ENCODE measurements at regions not wholly inside any gene's neighbourhood (a gene's known extent, or its start where the extent isn't known, plus 50 kb on each side); places are given as distances from the start of the nearest gene placed in this dataset.

DNA sequence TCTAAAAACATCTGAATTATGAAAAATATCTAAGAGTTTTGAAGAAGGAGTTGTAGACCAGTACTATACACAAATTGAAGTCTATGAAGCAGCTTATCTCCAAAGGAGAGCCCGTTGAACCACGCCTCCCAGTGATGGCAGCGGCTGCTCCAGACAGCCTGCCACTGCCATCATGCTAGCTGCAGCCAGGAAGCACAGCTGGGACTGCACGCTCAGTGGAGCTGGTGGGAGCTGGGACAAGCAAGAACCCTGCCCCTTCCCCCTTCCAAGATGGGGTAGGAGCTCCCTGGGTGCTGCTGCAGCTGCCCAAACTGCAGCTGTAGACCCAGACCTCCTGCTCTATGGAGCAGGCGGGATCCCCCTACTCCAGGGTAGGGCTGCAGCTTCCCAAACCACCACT is 124.7 kb upstream of the SPATS2L start:
- ChIA-PET POLR2A (interaction anchor here (0.6 kb wide), 1 partner anchor 1121 kb away, joined by 3 read pairs; no protein-coding TSS in a partner anchor), CTCF (ENCODE audit: unreplicated experiment) (interaction anchor here (0.9 kb wide), 1 partner anchor 61 kb away, joined by 3 read pairs; no protein-coding TSS in a partner anchor)
- Histone ChIP-seq H3K9me3 (ENCODE audit: low read length) (no peaks in the 10 kb centered on the region), H2AFZ (ENCODE audit: low read length) (no peak overlapping the region), H3K9me2 (ENCODE audit: insufficient read depth, low read length) (no peaks in the 10 kb centered on the region), H3K27ac (ENCODE audit: low read depth, low read length, poor library complexity, severe bottlenecking) (no peak overlapping the region), H3K4me2 (ENCODE audit: low read length) (no peak overlapping the region), H4K20me1 (ENCODE audit: insufficient read depth, low read length) (no peaks in the 10 kb centered on the region), H3K4me1 (ENCODE audit: insufficient read depth, low read length, poor library complexity, severe bottlenecking) (no peaks in the 10 kb centered on the region), H3K4me3 (ENCODE audit: low read depth, low read length, poor library complexity, severe bottlenecking) (no peak overlapping the region), H3K79me2 (ENCODE audit: insufficient read depth, low read depth, low read length) (no peaks in the 10 kb centered on the region), H3K36me3 (ENCODE audit: insufficient read depth, low read length) (no peaks in the 10 kb centered on the region)
- no TSS peak for BruUV-seq (replicated peaks)
- intact Hi-C loops (cut with micrococcal nuclease; ENCODE audit: unreplicated experiment), result no loop called here
- no peak for TF ChIP-seq CTCF (conservative IDR thresholded peaks at IDR 0.05; ENCODE audit: low read length)
- TF ChIP-seq EZH2phosphoT487 (IDR thresholded peaks at IDR 0.05; ENCODE audit: borderline replicate concordance, low read depth, low read length), result no peak
- DNase-seq (ENCODE audit: low spot score), result no peak

- Histone ChIP-seq H2AFZ (ENCODE audit: low read length) (no peak overlapping the region), H3K4me2 (ENCODE audit: low read length) (no peak overlapping the region), H3K4me3 (ENCODE audit: low read depth, low read length, poor library complexity, severe bottlenecking) (no peak overlapping the region), H3K36me3 (ENCODE audit: insufficient read depth, low read length) (no peaks in the 10 kb centered on the region), H3K9me2 (ENCODE audit: insufficient read depth, low read length) (no peaks in the 10 kb centered on the region), H3K9me3 (ENCODE audit: low read length) (no peaks in the 10 kb centered on the region), H4K20me1 (ENCODE audit: insufficient read depth, low read length) (no peaks in the 10 kb centered on the region), H3K4me1 (ENCODE audit: insufficient read depth, low read length, poor library complexity, severe bottlenecking) (no peaks in the 10 kb centered on the region), H3K79me2 (ENCODE audit: insufficient read depth, low read depth, low read length) (no peaks in the 10 kb centered on the region), H3K27ac (ENCODE audit: low read depth, low read length, poor library complexity, severe bottlenecking) (no peak overlapping the region)
- no peak for TF ChIP-seq CTCF (conservative IDR thresholded peaks at IDR 0.05; ENCODE audit: low read length)
- TF ChIP-seq EZH2phosphoT487 (IDR thresholded peaks at IDR 0.05; ENCODE audit: borderline replicate concordance, low read depth, low read length), result no peak
- intact Hi-C loops (cut with micrococcal nuclease; ENCODE audit: unreplicated experiment), result no loop called here
- ChIA-PET POLR2A (no interaction called here), CTCF (ENCODE audit: unreplicated experiment) (no interaction called here)
- BruUV-seq (replicated peaks), result no TSS peak
- DNase-seq (ENCODE audit: low spot score), result no peak
Measured at GRCh38 chr2:200184748-200185627, 121.5 kb upstream of the SPATS2L start.

- no peak overlapping the region for H3K4me3 ChIP-seq (ENCODE audit: low read depth, low read length, poor library complexity, severe bottlenecking)
Measured at GRCh38 chr2:200185628-200186000, 120.9 kb upstream of the SPATS2L start.

More at GRCh38 chr2:200185628-200186000, 120.9 kb upstream of the SPATS2L start:
- no peaks in the 10 kb centered on the region for H3K9me3 ChIP-seq (ENCODE audit: low read length)
- POLR2A ChIA-PET, result interaction anchor here (0.6 kb wide), 1 partner anchor 10 kb away, joined by 6 read pairs; no protein-coding TSS in a partner anchor
- no peaks in the 10 kb centered on the region for H3K4me1 ChIP-seq (ENCODE audit: insufficient read depth, low read length, poor library complexity, severe bottlenecking)
- no peak overlapping the region for H3K4me2 ChIP-seq (ENCODE audit: low read length)
- intact Hi-C loops (cut with micrococcal nuclease; ENCODE audit: unreplicated experiment), result no loop called here
- no peak overlapping the region for H2AFZ ChIP-seq (ENCODE audit: low read length)
- CTCF ChIA-PET (ENCODE audit: unreplicated experiment), result no interaction called here
- no peaks in the 10 kb centered on the region for H3K9me2 ChIP-seq (ENCODE audit: insufficient read depth, low read length)
- no peak overlapping the region for H3K27ac ChIP-seq (ENCODE audit: low read depth, low read length, poor library complexity, severe bottlenecking)
- H3K79me2 ChIP-seq (ENCODE audit: insufficient read depth, low read depth, low read length), result no peaks in the 10 kb centered on the region
- H3K36me3 ChIP-seq (ENCODE audit: insufficient read depth, low read length), result no peaks in the 10 kb centered on the region
- no peak for TF ChIP-seq CTCF (conservative IDR thresholded peaks at IDR 0.05; ENCODE audit: low read length)
- no peak for TF ChIP-seq EZH2phosphoT487 (IDR thresholded peaks at IDR 0.05; ENCODE audit: borderline replicate concordance, low read depth, low read length)
- no peaks in the 10 kb centered on the region for H4K20me1 ChIP-seq (ENCODE audit: insufficient read depth, low read length)
- no TSS peak for BruUV-seq (replicated peaks)
- DNase-seq (ENCODE audit: low spot score), result no peak

Data from OCI-LY7 (cell line).